RWPE2 (cell line): ENCODE measurements at regions not wholly inside any gene's neighbourhood (a gene's known extent, or its start where the extent isn't known, plus 50 kb on each side); places are given as distances from the start of the nearest gene placed in this dataset.
"Not testable (repeated sequence)": the region's sequence is repeated elsewhere in the genome, so short reads cannot be mapped to it uniquely, and the experiment has no call there.

Experiments
- ATAC-seq: fragments of 200-7000 bp; cut with Tn5 transposase; 3 replicates; pipeline ENCODE4 v1.9.1; 2021; ENCODE audit warnings: low read depth
- DNase-seq: peaks from one replicate; pipeline ENCODE4 v3.0.0-alpha.2; 2020; ENCODE audit warnings: low spot score
- H3K27ac ChIP-seq: fragments of 450-650 bp; 2 replicates; pipeline ENCODE4 v1.5.1; 2017; ENCODE audit warnings: mild to moderate bottlenecking; ENCODE audit not compliant: poor library complexity, severe bottlenecking
- H3K27me3 ChIP-seq: fragments of 250-450 bp; sonication (Bioruptor Pico); 2 replicates; pipeline ENCODE4 v1.5.1; 2021; ENCODE audit warnings: mild to moderate bottlenecking, moderate library complexity; ENCODE audit not compliant: insufficient read depth, poor library complexity, severe bottlenecking
- H3K36me3 ChIP-seq: fragments of 250-450 bp; sonication (Bioruptor Pico); 2 replicates; pipeline ENCODE4 v1.5.1; 2020; ENCODE audit warnings: low read depth, mild to moderate bottlenecking, moderate library complexity
- H3K4me1 ChIP-seq: fragments of 250-450 bp; sonication (Bioruptor Pico); 2 replicates; pipeline ENCODE4 v1.5.1; 2021; ENCODE audit warnings: mild to moderate bottlenecking, moderate library complexity; ENCODE audit not compliant: insufficient read depth, poor library complexity, severe bottlenecking
- H3K4me3 ChIP-seq: fragments of 250-450 bp; sonication (Bioruptor Pico); 2 replicates; pipeline ENCODE4 v1.5.1; 2021; ENCODE audit warnings: mild to moderate bottlenecking, moderate library complexity; ENCODE audit not compliant: severe bottlenecking
- H3K9me3 ChIP-seq: fragments of 250-450 bp; sonication (Bioruptor Pico); 2 replicates; pipeline ENCODE4 v1.5.1; 2021; ENCODE audit warnings: mild to moderate bottlenecking, moderate library complexity; ENCODE audit not compliant: severe bottlenecking
- TF ChIP-seq, protein P1 (sequence below): fragments of 450-650 bp; IDR thresholded peaks from one replicate; pipeline ENCODE4 v1.5.1; 2017; ENCODE audit warnings: mild to moderate bottlenecking, moderate library complexity; ENCODE audit not compliant: poor library complexity, severe bottlenecking

DNA sequence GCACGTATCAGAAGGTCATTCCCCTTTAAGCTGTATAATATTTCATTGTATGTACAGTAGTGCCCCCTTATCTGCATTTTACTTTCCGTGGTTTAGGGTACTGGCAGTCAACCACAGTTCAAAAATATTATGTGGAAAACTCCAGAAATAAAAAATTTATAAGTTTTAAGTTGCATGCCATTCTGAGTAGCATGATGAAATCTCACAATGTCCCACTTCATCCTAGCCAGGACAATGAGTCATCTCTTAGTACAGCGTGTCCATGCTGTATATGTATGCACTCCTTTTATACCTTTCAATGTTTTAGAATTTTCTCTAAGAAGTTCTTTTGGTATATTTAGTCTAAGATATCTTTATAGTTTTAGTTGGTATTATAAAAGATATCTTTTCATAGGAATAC, 115.0 kb upstream of the HAND1 start:
- H3K4me1 ChIP-seq: peaks cover 5% of the 10 kb centered on the region
- H3K36me3 ChIP-seq: no peaks in the 10 kb centered on the region
- no peak overlapping the region for H3K4me3 ChIP-seq
- TF ChIP-seq, protein P1, sequence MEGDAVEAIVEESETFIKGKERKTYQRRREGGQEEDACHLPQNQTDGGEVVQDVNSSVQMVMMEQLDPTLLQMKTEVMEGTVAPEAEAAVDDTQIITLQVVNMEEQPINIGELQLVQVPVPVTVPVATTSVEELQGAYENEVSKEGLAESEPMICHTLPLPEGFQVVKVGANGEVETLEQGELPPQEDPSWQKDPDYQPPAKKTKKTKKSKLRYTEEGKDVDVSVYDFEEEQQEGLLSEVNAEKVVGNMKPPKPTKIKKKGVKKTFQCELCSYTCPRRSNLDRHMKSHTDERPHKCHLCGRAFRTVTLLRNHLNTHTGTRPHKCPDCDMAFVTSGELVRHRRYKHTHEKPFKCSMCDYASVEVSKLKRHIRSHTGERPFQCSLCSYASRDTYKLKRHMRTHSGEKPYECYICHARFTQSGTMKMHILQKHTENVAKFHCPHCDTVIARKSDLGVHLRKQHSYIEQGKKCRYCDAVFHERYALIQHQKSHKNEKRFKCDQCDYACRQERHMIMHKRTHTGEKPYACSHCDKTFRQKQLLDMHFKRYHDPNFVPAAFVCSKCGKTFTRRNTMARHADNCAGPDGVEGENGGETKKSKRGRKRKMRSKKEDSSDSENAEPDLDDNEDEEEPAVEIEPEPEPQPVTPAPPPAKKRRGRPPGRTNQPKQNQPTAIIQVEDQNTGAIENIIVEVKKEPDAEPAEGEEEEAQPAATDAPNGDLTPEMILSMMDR: no peak
- H3K9me3 ChIP-seq: no peaks in the 10 kb centered on the region
- no peaks in the 10 kb centered on the region for H3K27me3 ChIP-seq
- ATAC-seq (peak; percentile 80), DNase-seq (no peak)
- no peak overlapping the region for H3K27ac ChIP-seq

DNA sequence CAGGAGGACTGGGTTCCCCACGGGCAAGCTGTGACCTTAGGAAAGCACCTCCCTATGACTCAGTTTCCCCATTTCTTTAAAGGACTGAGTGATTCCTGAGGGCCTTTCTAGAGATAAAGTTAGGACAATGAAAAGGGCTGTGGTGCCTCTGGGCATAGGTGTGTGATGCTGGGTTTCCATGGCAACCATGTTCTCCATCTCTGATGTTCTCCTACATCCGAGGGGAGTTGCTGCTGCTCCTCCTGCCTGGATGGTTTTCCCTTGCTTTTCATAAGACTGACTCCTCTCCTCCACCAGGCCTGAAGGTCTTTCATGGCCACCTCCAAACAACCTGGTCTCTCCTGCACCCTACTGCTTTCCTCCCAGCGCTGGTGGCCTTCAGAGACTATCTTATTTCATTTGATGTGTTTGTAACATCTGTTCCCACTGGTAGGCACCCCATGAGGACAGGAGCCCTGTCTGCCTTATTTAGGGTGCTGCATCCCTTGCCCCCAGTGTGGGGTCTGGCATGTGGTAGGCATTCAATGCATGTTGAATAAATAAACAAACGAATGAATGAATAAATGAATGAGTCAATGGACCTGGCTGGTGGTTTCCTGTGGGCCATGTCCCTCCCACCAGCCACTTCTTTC, 112.2 kb upstream of the HAND1 start:
- no peaks in the 10 kb centered on the region for H3K36me3 ChIP-seq
- DNase-seq: no peak
- ATAC-seq: no peak
- no peaks in the 10 kb centered on the region for H3K9me3 ChIP-seq
- H3K27me3 ChIP-seq: peaks cover 3% of the 10 kb centered on the region
- no peak overlapping the region for H3K4me3 ChIP-seq
- TF ChIP-seq, protein P1: no peak
- H3K27ac ChIP-seq: no peak overlapping the region
- H3K4me1 ChIP-seq: peaks cover 5% of the 10 kb centered on the region

DNA sequence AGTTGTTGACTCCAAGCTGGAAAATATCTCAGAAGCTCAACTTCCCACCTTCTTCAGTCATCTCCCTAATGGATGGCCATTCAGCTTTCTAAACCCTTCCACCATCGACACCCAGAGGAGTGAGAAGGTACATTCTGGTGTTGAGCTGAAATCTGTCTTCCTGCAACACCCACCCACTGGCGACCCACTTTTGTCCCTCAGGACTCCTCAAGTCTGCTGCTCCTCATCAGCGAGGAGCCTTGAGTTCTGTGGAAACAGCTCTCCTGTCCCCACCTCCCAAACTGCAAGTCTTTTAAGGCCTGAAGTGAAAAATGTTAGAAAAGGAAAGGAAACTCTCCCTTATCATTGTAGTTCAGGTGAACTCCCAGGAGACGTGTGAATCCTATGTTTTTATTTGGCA, 111.5 kb upstream of the HAND1 start:
- H3K36me3 ChIP-seq: no peaks in the 10 kb centered on the region
- peaks cover 3% of the 10 kb centered on the region for H3K27me3 ChIP-seq
- peaks cover 5% of the 10 kb centered on the region for H3K4me1 ChIP-seq
- H3K27ac ChIP-seq: no peak overlapping the region
- H3K4me3 ChIP-seq: no peak overlapping the region
- DNase-seq (no peak), ATAC-seq (no peak)
- TF ChIP-seq, protein P1: no peak
- H3K9me3 ChIP-seq: no peaks in the 10 kb centered on the region

DNA sequence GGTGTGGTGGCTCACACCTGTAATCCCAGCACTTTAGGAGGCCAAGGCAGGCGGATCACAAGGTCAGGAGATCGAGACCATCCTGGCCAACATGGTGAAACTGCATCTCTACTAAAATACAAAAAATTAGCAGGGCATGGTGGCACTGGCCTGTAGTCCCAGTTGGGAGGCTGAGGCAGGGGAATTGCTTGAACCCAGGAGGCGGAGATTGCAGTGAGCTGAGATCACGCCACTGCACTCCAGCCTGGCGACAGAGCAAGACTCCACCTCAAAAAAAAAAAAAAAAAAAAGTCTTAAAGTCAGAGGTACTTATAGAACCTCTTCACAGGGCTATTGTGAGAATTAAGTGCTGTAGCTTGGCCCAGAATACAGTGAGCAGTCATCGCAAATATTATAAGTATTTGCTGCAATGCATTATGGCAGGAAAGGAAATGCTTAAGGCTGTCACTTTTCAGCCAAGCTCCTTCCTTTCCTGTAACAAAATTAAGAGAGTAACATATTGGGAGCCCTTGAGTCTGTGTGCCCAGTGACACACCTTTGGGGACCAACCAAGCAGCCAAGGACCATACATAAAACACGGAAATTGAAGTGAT, 110.9 kb upstream of the HAND1 start:
- ATAC-seq, H3K27ac ChIP-seq: not testable (repeated sequence)

DNA sequence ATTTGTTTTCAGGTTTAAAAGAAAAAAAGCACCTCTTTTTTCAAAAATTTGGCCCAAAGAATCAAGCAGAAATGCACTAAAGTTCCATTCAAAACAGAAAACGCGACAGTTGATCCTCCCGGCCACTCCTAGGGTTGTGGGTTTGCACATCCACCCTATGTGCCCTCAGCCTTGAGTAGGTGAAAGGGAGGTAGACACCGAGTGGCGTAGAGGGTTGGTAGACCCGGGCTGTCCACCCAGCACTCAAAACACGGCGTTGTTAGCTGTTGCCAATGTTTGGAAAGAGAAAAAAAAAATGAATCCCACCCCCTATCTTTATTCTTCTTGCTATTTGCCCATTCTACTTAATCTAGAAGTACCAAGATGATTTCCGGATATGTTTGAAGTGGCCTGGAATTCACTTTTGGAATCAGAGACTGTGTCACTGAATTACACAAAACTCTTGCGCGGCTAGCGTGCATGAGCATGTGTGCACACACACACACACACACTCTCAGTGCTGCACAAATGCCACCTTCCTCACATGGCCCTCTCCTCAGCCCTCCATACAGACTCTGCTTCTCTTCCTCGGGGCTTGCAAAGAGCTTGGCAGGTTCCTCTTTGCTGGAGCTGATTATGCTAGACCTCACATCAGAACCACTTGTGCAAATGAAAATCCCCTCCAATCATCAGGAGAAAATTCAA, 110.2 kb upstream of the HAND1 start:
- Histone ChIP-seq H3K9me3 (no peaks in the 10 kb centered on the region), H3K36me3 (no peaks in the 10 kb centered on the region), H3K27me3 (peaks cover 3% of the 10 kb centered on the region), H3K4me3 (no peak overlapping the region), H3K4me1 (peaks cover 4% of the 10 kb centered on the region), H3K27ac (no peak overlapping the region)
- ATAC-seq: no peak
- TF ChIP-seq, protein P1: no peak
- DNase-seq: no peak

More for the DNA sequence above, 110.9 kb upstream of the HAND1 start:
- not testable (repeated sequence) for H3K4me1 ChIP-seq, H3K36me3 ChIP-seq, H3K9me3 ChIP-seq, DNase-seq, H3K27me3 ChIP-seq, H3K4me3 ChIP-seq
